DMS114 treated with DMSO at 0.1 percent for 48 hours (cell line): ENCODE measurements at regions not wholly inside any gene's neighbourhood (a gene's known extent, or its start where the extent isn't known, plus 50 kb on each side); places are given as distances from the start of the nearest gene placed in this dataset.

Experiments used
- DNase-seq: peaks from one replicate; lab custom pipeline; 2025; ENCODE audit not compliant: unreplicated experiment; lab: John Stamatoyannopoulos, UW

DNA sequence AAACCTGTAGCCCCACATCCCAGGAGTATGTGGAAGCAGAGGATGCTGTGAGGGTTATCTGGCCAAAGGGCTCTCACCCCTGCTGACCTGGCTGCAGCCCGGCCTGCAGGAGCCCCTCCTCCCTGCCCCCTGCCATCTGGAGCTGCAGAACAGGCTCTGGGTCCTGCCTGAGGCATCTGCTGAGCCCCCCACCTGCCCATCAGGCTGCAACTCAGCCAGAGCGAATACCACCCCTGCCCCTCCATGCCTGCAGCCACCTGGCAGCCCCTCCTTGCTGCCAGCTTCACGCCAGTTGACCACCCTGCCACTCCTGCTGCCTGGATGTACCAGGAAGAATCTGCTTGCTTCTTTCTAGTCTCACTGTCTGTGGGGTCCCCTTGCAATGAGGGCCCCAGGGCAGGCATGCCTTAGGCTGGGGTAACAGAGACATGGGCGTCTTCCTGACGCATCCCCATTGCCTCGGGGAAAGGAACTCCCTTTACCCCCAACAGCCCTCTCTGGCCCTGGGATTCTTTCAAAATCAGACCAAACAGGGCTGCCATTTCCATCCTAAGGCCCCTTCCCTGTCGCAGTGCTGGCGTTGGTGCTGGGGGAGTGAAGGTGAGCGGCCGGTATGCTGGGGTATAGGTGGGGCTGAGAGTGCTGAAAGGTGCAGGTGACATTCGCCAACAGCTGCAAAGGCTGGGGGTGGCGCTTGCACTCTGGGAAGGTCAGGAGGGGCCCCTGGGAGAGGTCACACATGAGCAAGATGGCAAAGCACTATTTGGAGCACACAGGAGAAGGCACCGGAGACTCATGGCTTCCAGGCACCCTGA lies 1334.6 kb downstream of the TBC1D22A start:
- DNase-seq: no peak

DNA sequence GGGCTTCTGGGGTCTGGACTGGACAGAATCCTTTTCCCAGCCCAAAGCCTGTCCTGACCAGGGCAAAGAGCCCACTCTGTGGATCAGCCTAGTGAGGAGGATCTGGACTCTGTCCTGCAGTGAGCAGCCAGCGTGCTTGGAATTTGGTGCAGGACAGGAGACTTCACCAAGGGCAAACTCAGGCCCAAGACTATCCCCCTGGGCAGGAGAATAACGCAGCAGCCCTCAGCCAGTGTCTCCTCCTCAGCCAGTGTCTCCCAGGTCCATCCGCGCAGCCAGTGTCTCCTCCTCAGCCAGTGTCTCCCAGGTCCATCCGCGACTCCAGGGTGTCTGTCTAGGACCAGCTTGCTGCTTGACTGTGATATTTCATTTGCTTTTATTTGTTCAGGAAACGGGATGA lies 1334.0 kb downstream of the TBC1D22A start:
- no peak for DNase-seq

DNA sequence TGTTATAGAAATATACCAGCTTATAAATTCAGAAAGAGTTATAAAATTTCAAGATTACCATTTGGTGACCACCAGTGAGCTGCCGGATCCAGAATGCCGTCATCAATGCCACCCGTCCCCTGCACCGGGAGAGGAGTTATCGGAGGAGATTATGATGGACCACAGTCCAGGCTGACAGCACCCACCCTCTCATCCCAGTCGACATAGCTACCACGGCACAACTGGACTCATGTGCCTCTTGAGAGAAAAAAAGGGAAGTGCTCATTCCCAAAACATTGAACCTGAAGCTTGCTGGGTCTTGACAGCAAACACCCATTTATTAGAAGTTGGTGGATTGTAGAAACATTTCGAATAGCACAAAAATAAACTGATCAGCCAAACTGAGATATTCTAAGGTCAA lies 1331.5 kb downstream of the TBC1D22A start:
- no peak for DNase-seq

DNA sequence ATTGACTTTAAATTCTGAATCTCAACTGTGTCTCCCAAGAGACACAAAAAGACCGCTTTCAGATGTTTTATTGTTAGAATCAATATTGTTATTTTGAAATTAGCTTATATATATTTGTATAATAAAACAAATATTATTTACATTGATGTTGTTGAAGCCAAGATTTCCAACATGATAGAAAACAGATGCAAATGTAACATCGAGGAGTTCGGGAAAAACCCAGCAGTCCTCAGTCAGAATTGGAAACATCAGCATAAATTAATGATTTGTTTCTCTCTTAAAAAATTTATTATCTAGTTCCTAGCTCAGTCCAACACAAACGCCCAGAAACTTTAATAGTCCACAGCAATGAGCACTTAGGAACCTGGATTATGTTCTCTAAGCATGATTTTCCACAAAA lies 1330.4 kb downstream of the TBC1D22A start:
- DNase-seq: no peak

DNA sequence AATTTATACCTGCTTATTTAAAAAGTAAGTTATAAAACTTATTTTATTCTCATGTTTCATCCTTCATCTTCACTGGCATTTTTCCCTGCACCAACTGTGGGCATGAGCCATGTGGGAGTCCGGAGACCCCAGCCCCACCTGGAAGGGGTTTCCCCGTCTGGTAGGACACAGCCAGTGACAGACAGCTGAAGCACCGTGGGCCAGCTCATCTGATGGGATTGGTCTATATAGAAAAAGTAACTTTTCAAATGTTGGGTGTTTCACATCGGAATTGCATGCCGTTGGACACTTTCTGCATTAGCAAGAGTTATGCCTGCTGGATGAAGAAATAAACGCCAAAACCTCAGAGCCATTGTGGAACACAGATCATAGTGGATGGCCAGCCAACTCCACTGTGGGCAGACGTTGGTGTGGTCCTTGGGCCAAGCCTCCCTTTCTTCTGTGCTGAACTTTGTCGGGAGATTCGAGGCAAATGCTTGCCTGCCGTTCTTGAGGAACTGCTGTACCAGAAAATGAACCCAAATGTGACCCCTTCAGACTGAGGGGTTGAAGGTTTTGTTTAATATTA lies 1329.3 kb downstream of the TBC1D22A start:
- no peak for DNase-seq

DNA sequence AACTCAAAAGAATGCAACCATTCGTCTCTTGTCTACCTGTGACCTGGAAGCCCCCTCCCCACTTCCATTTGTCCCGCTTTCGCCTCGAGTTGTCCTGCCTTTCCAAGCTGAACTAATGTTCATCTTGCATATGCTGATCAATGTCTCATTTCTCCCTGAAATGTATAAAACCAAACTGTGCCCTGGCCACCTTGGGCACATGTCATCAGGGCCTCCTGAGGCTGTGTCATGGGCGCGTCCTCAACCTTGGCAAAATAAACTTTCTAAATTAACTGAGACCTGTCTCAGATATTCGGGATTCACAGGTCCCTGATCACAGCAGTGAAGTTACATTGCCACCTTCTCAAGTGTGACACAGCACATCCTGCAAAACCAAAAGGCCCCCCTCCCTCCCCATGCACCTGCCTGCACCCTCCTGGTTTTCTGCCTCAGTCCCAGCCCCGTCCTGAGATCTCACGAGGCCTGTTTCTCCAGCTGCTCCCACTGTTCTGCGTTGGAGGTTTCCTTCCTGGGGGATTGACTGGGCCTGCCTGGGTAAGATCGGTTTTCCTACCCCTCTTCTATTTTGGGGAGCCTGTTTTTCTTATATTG lies 1328.7 kb downstream of the TBC1D22A start:
- no peak for DNase-seq

DNA sequence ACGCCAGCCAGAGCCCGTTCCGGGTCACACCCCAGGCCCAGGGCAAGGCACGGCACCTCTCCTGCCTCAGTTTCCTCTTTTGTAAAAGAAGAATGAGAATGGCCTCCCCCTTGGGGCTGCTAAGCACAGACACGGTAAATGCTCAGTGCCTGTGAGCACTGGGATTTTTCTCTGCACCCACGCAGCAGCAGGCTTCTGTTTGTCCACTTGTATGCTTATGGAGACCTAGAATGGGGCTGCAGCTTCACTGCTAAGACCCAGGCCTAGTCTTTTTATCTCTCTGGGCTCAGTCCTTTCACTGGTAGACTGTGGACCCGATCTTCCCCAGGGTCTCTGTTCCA lies 1327.9 kb downstream of the TBC1D22A start:
- DNase-seq: no peak

DNA sequence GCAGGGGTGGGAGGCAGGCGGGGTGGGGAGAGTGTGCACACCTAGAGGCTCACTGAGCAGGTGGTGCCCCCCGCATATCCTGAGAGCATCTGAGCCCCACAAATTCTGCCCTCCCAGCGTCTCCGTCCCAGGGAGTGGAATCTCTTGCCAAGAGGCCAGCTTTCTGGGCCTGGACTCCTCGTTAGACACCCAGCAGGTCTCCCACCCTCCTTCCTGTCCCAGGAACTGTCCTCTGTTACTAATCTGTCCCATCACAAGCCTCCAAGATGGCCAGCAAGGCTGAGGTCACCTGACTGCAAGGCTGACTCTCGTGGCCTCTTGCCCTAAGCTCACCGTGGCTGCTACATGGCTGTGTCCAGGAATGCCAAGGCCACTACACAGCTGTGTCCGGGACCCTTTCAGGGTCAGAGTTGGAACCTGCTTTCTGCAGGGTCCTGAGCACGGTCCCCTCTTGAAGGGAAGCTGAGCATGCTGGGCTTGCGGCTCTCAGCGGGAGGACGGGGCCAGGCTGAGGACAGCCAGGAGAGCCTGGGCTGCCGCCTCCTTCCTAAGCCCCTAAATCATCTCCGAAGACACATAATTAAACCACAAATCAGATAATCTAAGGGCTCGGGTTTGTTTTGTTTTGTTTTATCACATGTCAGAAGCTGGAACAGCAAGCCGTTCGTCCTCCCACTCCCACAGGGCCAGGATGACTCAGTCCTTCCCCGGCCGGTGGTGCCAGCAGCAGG lies 1327.3 kb downstream of the TBC1D22A start:
- DNase-seq: no peak

DNA sequence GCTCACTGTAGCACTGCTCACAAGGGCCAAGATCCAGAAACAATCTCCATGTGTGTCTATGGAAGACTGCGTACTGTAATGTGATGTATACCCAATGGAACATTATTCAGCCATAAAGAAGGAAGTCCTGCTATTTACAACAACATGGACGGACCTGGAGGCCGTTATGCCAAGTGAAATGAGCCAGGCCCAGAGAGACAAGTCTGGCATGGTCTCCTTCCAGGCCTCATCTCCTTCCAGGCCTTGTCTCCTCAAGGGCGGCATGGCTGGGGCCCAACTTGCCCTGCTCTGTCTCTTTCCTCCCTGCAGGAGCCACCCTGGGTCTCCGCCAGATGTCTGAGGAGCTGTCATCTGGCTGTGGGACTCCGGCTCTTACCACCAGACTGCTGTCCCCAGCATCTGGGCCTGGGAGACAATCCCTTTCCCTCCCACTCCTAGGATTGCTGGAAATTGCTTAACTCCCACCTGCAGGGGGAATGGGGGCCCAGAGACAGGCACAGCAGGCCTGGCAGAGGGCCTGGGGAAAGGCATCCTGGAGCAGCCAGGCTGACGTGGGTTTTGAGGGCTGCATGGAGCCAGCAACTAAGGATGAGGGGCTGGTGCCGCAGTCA lies 1326.6 kb downstream of the TBC1D22A start:
- no peak for DNase-seq

DNA sequence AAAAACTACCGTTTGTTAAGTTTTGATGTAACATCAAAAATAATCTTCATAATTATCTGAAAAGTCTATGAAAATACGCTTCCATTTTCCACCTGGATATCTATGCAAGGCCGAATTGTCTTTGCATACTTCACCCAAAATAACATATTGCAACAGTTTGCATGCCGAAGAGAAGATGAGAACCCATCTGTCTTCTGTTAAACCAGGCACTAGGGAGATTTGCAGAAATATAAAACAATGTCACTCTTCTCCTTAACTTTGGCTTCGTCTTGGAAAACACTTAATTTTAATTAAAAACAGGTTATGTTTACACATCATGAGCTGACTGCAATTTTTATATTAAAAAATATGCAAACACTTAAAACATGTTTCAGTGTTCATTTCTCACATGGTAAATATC lies 1325.8 kb downstream of the TBC1D22A start:
- no peak for DNase-seq

DNA sequence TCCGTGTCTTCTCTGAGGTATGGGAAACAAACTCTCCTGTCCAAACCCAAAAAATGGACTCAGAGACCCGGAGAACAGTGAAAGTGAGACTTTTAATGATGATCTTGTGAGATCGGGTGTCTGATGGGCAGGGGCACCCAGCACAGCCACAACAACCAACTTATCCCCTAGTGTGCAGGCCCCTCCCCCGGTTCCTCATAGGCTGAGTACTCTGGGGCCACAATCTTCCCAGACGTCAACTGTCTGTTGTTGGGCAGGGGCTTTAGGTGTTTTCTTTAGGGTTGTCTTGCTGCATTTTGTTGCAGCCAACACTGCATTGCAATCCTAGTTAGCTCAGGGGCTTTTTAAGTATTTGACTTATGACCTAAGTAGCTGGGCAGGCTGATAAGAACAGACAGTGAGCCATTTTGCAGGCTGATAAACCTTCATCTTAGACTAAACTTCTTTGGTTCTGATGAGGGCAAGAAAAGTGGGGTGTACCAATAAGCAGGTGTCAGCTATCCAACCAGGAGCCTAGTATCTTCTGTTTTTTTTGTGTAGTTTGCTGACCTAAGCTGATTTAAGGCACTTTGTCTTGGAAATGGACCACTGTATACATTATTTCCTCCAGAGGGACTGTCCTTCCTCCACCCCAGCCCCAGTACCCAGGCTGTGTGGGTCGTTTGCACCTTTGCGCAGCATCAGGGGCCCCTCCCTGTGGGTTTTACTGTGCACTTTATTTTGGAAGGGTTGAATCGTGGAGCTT lies 1323.6 kb downstream of the TBC1D22A start:
- DNase-seq: no peak

DNA sequence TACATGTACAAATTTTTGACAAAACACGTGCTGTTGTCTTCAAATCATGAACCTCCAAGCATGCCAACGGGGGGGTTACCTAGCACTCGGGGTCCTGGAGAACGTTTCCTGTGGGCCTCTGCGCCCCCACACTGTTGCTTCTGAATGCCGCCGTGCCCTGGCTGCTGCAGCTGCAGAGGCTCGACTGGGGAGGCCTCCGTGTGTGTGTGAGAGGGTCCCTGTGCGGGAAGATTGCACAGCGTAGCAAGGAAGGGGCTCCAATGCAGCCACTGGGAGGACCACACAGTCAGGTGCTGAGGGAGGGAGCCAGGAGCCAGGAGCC lies 1322.2 kb downstream of the TBC1D22A start:
- no peak for DNase-seq

DNA sequence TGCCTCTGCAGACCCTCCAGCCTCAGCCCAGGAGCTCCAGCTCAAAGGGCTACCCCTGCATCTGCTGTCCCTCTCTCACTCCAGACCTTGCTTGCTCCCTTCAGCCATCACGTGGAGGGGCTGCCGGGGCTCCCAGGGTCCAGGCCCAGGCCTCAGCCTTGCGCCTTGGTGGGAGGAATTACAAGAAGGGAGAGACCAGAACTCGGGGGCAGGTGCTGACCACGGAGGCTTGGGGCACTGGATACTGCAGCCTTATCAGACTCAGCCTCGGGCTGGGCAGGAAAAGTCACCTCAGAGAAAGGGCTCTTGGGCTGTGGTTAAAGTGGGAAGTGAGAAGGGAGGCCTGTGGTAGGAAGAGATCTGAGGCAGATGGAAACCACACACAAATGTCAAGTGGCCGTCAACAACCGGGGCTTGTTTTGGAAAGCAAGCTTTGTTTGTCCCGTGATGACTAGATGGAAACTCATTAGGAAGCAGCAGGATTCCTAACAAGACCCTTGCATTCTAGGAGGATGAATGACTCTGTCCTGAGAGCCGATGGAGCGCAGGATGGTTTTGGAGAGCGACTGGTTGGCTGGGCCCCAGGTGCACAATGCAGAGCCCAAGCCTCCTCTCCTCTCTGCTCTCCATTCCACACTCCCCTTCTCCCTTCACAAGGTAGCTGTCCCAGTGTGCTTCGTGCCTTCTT lies 1321.7 kb downstream of the TBC1D22A start:
- no peak for DNase-seq

DNA sequence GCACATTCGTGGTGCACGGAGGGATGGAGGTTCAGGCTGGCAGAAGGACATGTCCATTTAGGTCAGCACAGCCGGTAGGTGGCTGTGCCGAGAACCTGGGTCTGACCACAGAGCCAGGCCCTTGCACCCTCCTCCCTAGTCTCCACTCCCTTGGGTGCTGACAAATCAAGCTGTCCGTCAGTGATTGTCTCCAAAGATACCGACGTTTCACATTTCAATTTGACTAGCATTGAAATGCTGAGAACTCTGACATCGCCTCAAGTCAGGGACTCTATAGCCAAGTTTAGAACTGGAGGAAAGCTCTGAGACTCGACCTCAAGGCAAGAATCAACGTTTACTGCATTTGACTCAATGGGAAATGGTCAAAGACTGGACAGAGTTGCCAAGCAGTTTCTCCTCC lies 1321.1 kb downstream of the TBC1D22A start:
- DNase-seq: no peak

DNA sequence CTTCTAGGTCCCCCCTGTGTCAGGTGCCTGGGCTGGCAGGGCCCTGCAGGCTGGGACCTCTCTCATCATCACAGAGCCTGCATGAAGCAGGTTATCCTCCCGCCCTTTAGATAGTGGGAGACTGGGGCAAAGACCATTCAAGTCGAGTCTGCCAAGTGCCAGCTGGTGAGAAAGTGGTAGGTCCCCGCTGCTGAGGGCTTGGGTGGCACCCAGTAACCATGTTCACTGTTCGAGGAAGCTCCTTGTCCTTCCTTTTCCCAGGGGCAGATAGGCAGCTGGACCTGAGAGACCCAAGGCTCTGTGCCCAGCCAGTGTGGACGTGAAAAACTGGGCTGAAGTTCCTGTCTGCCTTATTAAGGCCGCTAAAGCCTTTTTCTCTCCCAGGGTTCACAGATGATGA lies 1319.8 kb downstream of the TBC1D22A start:
- DNase-seq: no peak

DNA sequence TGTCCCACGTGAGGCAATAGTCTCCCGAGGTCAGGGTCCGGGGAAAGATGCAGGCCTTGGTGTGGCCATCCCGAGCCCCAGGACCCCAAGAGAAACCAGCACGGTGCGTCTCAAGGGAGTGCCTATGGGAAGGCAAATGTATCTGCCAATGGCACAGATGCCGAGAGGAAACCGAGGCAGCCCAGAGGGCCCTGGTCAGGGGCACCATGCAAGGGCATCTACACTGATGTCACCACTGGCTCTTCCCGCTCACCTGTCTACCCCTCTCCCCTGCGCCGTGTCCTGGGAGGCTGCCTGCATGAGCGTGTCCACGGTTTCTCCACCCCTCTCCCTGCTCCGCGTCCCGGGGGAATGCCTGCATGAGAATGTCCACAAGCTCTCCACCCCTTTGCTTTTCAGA lies 1318.8 kb downstream of the TBC1D22A start:
- no peak for DNase-seq

DNA sequence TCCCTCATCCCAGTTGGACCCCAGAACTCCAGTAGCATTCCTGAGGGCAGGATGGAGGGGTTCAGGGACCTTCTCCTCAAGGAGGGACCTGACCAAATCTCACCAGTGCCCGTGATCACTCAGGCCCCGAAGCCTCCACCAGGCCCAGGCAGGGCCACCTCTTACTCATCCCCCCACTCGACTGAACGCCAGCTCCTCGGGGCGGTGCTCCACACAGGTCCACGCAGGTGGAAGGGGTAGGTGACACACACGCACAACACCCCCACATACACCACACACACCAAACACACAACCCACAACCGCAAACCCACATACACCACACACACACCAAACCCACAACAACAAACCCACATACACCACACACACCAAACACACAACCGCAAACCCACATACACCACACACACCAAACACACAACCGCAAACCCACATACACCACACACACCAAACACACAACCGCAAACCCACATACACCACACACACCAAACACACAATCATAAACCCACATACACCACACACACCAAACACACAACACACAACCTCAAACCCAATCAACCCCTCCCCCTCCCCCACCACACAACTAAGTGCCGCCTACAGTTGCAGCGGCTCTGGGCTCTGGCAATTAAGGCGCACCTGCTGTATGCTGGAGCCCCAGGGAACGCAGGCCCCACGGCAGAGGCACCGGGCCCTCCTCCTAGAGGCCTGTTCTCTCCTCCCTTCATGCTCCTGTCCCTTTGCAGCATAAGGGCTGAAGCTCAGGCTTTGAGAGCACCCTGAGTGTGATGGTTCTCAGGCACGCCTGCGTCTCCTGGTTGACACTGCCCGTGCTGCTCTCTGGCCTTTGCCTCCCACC lies 1318.1 kb downstream of the TBC1D22A start:
- no peak for DNase-seq

DNA sequence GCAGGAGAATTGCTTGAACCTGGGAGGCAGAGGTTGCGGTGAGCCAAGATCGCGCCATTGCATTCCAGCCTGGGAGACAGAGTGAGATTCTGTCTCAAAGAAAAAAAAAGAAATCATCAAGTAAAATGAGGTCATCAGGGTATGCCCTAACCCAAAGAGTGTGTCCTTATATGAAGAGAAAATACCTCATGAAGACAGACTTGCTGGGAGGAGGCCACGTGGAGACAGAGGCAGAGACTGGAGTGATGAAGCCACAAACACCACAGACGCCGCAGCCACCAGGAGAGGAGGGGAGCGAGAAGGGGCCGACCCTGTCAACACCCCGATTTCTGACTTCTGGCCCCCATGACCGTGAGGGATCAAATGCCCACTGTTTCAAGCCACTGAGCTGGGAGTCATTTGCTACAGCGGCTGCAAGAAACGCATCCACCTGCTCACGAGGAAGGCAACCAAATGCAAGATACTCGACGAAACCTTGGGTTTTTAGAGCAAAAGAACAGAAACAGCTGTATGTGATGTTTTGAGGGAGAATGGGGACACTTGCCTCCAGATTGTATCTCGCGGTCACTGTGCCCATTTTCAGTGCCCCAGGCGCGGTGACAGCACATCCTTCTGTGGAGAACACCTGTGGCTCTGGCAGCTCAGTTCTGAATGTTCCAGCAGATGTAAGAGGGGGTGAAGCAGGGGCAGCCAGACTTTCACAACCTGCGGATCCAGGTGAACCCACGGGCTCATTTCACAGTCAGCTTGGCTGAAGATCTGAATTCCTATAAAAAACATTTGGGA lies 1317.2 kb downstream of the TBC1D22A start:
- DNase-seq: no peak

DNA sequence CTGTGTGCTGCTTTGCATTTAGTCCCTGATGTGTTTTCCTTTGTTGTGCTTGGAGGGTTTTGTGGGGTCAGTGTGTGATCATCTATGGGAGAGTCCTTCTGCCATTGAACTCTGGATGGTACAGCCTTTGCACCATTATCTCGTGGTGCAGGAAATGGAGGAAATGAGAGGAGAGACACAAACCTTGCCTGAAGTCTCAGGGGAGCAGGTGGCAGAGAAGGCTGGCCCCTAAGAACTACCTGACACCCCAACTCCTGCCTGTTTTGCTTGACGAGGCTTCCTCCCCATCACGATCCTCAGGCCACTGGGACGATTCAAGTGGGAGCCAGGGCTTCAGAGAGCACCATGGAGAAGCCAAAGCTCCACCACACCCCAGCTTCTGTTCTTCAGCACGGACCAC lies 1316.4 kb downstream of the TBC1D22A start:
- DNase-seq: no peak
